ENCODE measurements at regions not wholly inside any gene's neighbourhood (a gene's known extent, or its start where the extent isn't known, plus 50 kb on each side); places are given as distances from the start of the nearest gene placed in this dataset.

- Histone ChIP-seq H3K79me1 (ENCODE audit: low read length) (no peaks in the 10 kb centered on the region), H2BK120ac (ENCODE audit: insufficient read depth, low read length, poor library complexity) (no peak overlapping the region), H2BK12ac (ENCODE audit: low read length) (no peak overlapping the region), H2AK5ac (ENCODE audit: low read length) (no peak overlapping the region), H3K9ac (ENCODE audit: low read length) (no peak overlapping the region), H3K18ac (ENCODE audit: low read length) (no peak overlapping the region), H3K4me2 (ENCODE audit: low read length) (no peak overlapping the region), H3K23ac (ENCODE audit: low read length) (no peak overlapping the region), H3K9me3 (ENCODE audit: insufficient read depth, low read depth, low read length) (no peaks in the 10 kb centered on the region), H3K27ac (ENCODE audit: low read depth, low read length) (no peak overlapping the region), H2BK5ac (ENCODE audit: low read depth, low read length, poor library complexity) (no peak overlapping the region), H3K4me3 (ENCODE audit: low read depth, low read length) (no peak overlapping the region), H4K12ac (ENCODE audit: low read depth, low read length) (no peak overlapping the region), H3K36me3 (ENCODE audit: control insufficient read depth in 1 of 2, insufficient read depth in 2 of 2, low read length in 2 of 2) (no peaks in the 10 kb centered on the region), H3K4ac (ENCODE audit: low read depth, low read length) (no peak overlapping the region), H2AFZ (ENCODE audit: insufficient read depth, low read length, poor library complexity) (no peak overlapping the region), H4K91ac (ENCODE audit: low read depth, low read length) (no peak overlapping the region), H3K27me3 (ENCODE audit: insufficient read depth, low read length) (no peaks in the 10 kb centered on the region), H3K79me2 (ENCODE audit: control insufficient read depth, insufficient read depth, low read length, poor library complexity) (no peaks in the 10 kb centered on the region), H4K8ac (ENCODE audit: low read depth, low read length) (no peak overlapping the region), H3K14ac (ENCODE audit: low read length) (no peak overlapping the region), H3K4me1 (ENCODE audit: control insufficient read depth in 1 of 2, insufficient read depth in 2 of 2, low read length in 2 of 2) (peaks cover 5 to 8% of the 10 kb centered on the region in 2 experiments)
- no peak for DNase-seq
- no CpG with 5 or more reads among the region's 2 CpGs for WGBS (ENCODE audit: extremely low coverage, insufficient coverage, insufficient read length)
Measured at GRCh38 chr13:28581451-28581850, 77.5 kb upstream of the POMP start.

GRCh38 chr13:28579736-28580135 lies 79.2 kb upstream of the POMP start:
- H3K4me1 ChIP-seq (ENCODE audit: control insufficient read depth in 1 of 2, insufficient read depth in 2 of 2, low read length in 2 of 2): peaks cover 5 to 8% of the 10 kb centered on the region in 2 experiments
- no peak overlapping the region for H2BK12ac ChIP-seq (ENCODE audit: low read length)
- WGBS (ENCODE audit: extremely low coverage, insufficient coverage, insufficient read length): no CpG with 5 or more reads among the region's 5 CpGs
- H3K9me3 ChIP-seq (ENCODE audit: insufficient read depth, low read depth, low read length): no peaks in the 10 kb centered on the region
- H3K27ac ChIP-seq (ENCODE audit: low read depth, low read length): no peak overlapping the region
- no peaks in the 10 kb centered on the region for H3K79me2 ChIP-seq (ENCODE audit: control insufficient read depth, insufficient read depth, low read length, poor library complexity)
- H3K4me3 ChIP-seq (ENCODE audit: low read depth, low read length): no peak overlapping the region
- no peak overlapping the region for H2AK5ac ChIP-seq (ENCODE audit: low read length)
- H3K4ac ChIP-seq (ENCODE audit: low read depth, low read length): no peak overlapping the region
- no peak overlapping the region for H3K14ac ChIP-seq (ENCODE audit: low read length)
- no peaks in the 10 kb centered on the region for H3K27me3 ChIP-seq (ENCODE audit: insufficient read depth, low read length)
- no peak overlapping the region for H4K8ac ChIP-seq (ENCODE audit: low read depth, low read length)
- H2BK5ac ChIP-seq (ENCODE audit: low read depth, low read length, poor library complexity): no peak overlapping the region
- no peaks in the 10 kb centered on the region for H3K79me1 ChIP-seq (ENCODE audit: low read length)
- no peak overlapping the region for H4K91ac ChIP-seq (ENCODE audit: low read depth, low read length)
- no peak overlapping the region for H2AFZ ChIP-seq (ENCODE audit: insufficient read depth, low read length, poor library complexity)
- H3K23ac ChIP-seq (ENCODE audit: low read length): no peak overlapping the region
- H3K36me3 ChIP-seq (ENCODE audit: control insufficient read depth in 1 of 2, insufficient read depth in 2 of 2, low read length in 2 of 2): no peaks in the 10 kb centered on the region
- H3K9ac ChIP-seq (ENCODE audit: low read length): no peak overlapping the region
- H2BK120ac ChIP-seq (ENCODE audit: insufficient read depth, low read length, poor library complexity): no peak overlapping the region
- no peak overlapping the region for H4K12ac ChIP-seq (ENCODE audit: low read depth, low read length)
- no peak for DNase-seq
- no peak overlapping the region for H3K18ac ChIP-seq (ENCODE audit: low read length)
- H3K4me2 ChIP-seq (ENCODE audit: low read length): no peak overlapping the region

DNA sequence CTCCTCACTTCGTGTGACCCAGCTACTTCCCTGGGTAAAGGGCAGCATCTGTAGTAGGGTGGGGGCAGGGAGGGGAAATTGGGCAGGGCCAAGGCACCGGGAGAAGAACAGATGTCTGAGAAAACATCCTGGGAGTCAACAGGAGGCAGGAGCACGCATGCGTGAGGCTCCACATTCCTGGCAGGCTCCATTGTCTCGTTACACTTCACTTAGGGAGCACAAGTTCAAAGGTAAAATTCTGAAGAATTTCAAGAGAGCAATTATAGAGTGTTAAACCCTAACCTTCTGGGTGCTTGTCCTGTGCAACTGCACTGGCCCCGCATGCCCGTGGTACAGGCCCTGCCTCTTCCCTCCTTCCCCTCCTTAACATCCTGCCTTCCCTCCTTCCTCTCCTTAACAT lies 79.6 kb upstream of the POMP start:
- peak in 1 of 2 donors; percentile 52 for DNase-seq
- Histone ChIP-seq H3K18ac (ENCODE audit: low read length) (no peak overlapping the region), H3K9me3 (ENCODE audit: insufficient read depth, low read depth, low read length) (peaks cover 2% of the 10 kb centered on the region), H3K14ac (ENCODE audit: low read length) (no peak overlapping the region), H2BK5ac (ENCODE audit: low read depth, low read length, poor library complexity) (no peak overlapping the region), H3K23ac (ENCODE audit: low read length) (no peak overlapping the region), H2AFZ (ENCODE audit: insufficient read depth, low read length, poor library complexity) (no peak overlapping the region), H3K27ac (ENCODE audit: low read depth, low read length) (no peak overlapping the region), H4K91ac (ENCODE audit: low read depth, low read length) (no peak overlapping the region), H2AK5ac (ENCODE audit: low read length) (no peak overlapping the region), H3K79me2 (ENCODE audit: control insufficient read depth, insufficient read depth, low read length, poor library complexity) (no peaks in the 10 kb centered on the region), H4K12ac (ENCODE audit: low read depth, low read length) (no peak overlapping the region), H2BK120ac (ENCODE audit: insufficient read depth, low read length, poor library complexity) (no peak overlapping the region), H3K9ac (ENCODE audit: low read length) (no peak overlapping the region), H3K4me3 (ENCODE audit: low read depth, low read length) (no peak overlapping the region), H2BK12ac (ENCODE audit: low read length) (no peak overlapping the region), H3K4me1 (ENCODE audit: control insufficient read depth in 1 of 2, insufficient read depth in 2 of 2, low read length in 2 of 2) (peaks cover 5 to 8% of the 10 kb centered on the region in 2 experiments), H3K79me1 (ENCODE audit: low read length) (no peaks in the 10 kb centered on the region), H3K4me2 (ENCODE audit: low read length) (no peak overlapping the region), H3K4ac (ENCODE audit: low read depth, low read length) (no peak overlapping the region), H3K27me3 (ENCODE audit: insufficient read depth, low read length) (no peaks in the 10 kb centered on the region), H3K36me3 (ENCODE audit: control insufficient read depth in 1 of 2, insufficient read depth in 2 of 2, low read length in 2 of 2) (no peaks in the 10 kb centered on the region), H4K8ac (ENCODE audit: low read depth, low read length) (no peak overlapping the region)
- WGBS (ENCODE audit: extremely low coverage, insufficient coverage, insufficient read length): no CpG with 5 or more reads among the region's 7 CpGs

DNA sequence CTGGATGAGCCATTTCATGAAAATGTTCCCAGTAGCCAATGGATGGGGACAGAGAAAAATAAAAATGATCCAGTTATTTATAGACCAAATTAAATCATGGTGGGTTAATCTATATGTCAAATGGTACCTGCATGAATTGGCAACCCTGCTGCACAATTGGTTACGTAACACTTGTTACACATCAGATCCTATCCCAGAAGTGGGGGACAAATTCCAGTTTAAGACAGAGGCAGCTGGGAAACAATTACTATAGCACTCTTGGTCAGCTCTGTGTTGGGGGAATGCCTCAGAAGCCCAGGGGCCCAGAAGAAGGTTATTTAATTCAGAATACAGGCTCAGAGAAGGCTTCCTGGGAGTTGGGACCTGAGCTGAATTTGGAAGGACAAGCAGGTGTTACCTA lies 81.1 kb upstream of the FLT1 start:
- H2AK5ac ChIP-seq (ENCODE audit: low read length): no peak overlapping the region
- no peaks in the 10 kb centered on the region for H3K79me1 ChIP-seq (ENCODE audit: low read length)
- H4K8ac ChIP-seq (ENCODE audit: low read depth, low read length): no peak overlapping the region
- H2BK120ac ChIP-seq (ENCODE audit: insufficient read depth, low read length, poor library complexity): no peak overlapping the region
- no peak overlapping the region for H3K14ac ChIP-seq (ENCODE audit: low read length)
- no peaks in the 10 kb centered on the region for H3K27me3 ChIP-seq (ENCODE audit: insufficient read depth, low read length)
- H3K4ac ChIP-seq (ENCODE audit: low read depth, low read length): no peak overlapping the region
- H4K12ac ChIP-seq (ENCODE audit: low read depth, low read length): no peak overlapping the region
- no peak overlapping the region for H3K27ac ChIP-seq (ENCODE audit: low read depth, low read length)
- no peaks in the 10 kb centered on the region for H3K4me1 ChIP-seq (ENCODE audit: control insufficient read depth in 1 of 2, insufficient read depth in 2 of 2, low read length in 2 of 2)
- H3K9ac ChIP-seq (ENCODE audit: low read length): no peak overlapping the region
- no peak overlapping the region for H4K91ac ChIP-seq (ENCODE audit: low read depth, low read length)
- H2BK12ac ChIP-seq (ENCODE audit: low read length): no peak overlapping the region
- no peak overlapping the region for H2AFZ ChIP-seq (ENCODE audit: insufficient read depth, low read length, poor library complexity)
- no peak overlapping the region for H3K4me3 ChIP-seq (ENCODE audit: low read depth, low read length)
- no CpG with 5 or more reads among the region's 1 CpG for WGBS (ENCODE audit: extremely low coverage, insufficient coverage, insufficient read length)
- DNase-seq: no peak
- H3K23ac ChIP-seq (ENCODE audit: low read length): no peak overlapping the region
- H3K36me3 ChIP-seq (ENCODE audit: control insufficient read depth in 1 of 2, insufficient read depth in 2 of 2, low read length in 2 of 2): no peaks in the 10 kb centered on the region
- no peak overlapping the region for H3K4me2 ChIP-seq (ENCODE audit: low read length)
- no peaks in the 10 kb centered on the region for H3K79me2 ChIP-seq (ENCODE audit: control insufficient read depth, insufficient read depth, low read length, poor library complexity)
- no peak overlapping the region for H2BK5ac ChIP-seq (ENCODE audit: low read depth, low read length, poor library complexity)
- no peak overlapping the region for H3K18ac ChIP-seq (ENCODE audit: low read length)
- H3K9me3 ChIP-seq (ENCODE audit: insufficient read depth, low read depth, low read length): peaks cover 2% of the 10 kb centered on the region

Measured in trophoblast cell (in vitro differentiated cells and primary cell).